ENCODE measurements at regions not wholly inside any gene's neighbourhood (a gene's known extent, or its start where the extent isn't known, plus 50 kb on each side); places are given as distances from the start of the nearest gene placed in this dataset.

DNA sequence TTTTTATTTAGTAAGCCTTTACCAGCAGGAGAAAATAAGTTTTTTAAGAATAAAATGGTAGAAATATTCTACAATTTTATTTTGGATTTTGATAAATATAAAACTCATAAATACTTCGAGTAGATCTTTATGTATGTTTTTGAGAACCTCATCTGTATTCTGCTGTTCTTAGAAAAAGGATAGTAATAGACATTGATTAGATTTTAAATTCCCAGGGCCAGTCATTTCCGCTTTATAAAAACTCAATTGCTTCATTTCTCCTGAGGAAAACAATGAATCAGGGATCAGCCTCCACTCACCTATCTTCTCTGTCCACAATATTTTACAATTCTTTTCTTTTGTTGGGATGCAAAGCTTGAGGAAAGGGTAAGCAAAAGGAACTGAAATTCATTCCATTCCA is 1983.5 kb upstream of the C9orf72 start:
- Histone ChIP-seq H3F3A (ENCODE audit: low read depth) (no peaks in the 10 kb centered on the region), H3K79me2 (ENCODE audit: low read depth) (no peaks in the 10 kb centered on the region), H3K4me2 (no peak overlapping the region), H3K27me3 (no peaks in the 10 kb centered on the region), H3K9me3 (ENCODE audit: low read depth) (no peaks in the 10 kb centered on the region), H3K4me1 (no peaks in the 10 kb centered on the region), H3K36me3 (no peaks in the 10 kb centered on the region), H2AFZ (replicated peaks) (no peak overlapping the region), H3K4me3 (no peak overlapping the region), H3K27ac (no peak overlapping the region), H3K9ac (no peak overlapping the region), H4K20me1 (ENCODE audit: low read depth) (no peaks in the 10 kb centered on the region)
- Mint-ChIP-seq H3K27me3 (ENCODE audit: insufficient read depth, low read depth) (peaks cover 3% of the 10 kb centered on the region), H3K4me1 (no peaks in the 10 kb centered on the region), H3K27ac (no peak overlapping the region), H3K9me3 (no peaks in the 10 kb centered on the region), H3K4me3 (no peak overlapping the region), H3K36me3 (no peaks in the 10 kb centered on the region)
- TF ChIP-seq EZH2 (IDR thresholded peaks at IDR 0.05), result no peak
- no peak for TF ChIP-seq CTCF (IDR thresholded peaks at IDR 0.05)
- no peak for TF ChIP-seq EZH2phosphoT487 (IDR thresholded peaks at IDR 0.05)
- no peak for DNase-seq (ENCODE audit: low spot score)

- Histone ChIP-seq H3K27ac (no peak overlapping the region), H3K36me3 (no peaks in the 10 kb centered on the region), H4K20me1 (ENCODE audit: low read depth) (no peaks in the 10 kb centered on the region), H3K4me1 (no peaks in the 10 kb centered on the region), H3K79me2 (ENCODE audit: low read depth) (no peaks in the 10 kb centered on the region), H3F3A (ENCODE audit: low read depth) (no peaks in the 10 kb centered on the region), H3K4me3 (no peak overlapping the region), H3K9me3 (ENCODE audit: low read depth) (no peaks in the 10 kb centered on the region), H3K9ac (no peak overlapping the region), H2AFZ (replicated peaks) (no peak overlapping the region), H3K27me3 (no peaks in the 10 kb centered on the region), H3K4me2 (no peak overlapping the region)
- Mint-ChIP-seq H3K27ac (no peak overlapping the region), H3K36me3 (no peaks in the 10 kb centered on the region), H3K9me3 (peaks cover 2% of the 10 kb centered on the region), H3K4me1 (no peaks in the 10 kb centered on the region), H3K27me3 (ENCODE audit: insufficient read depth, low read depth) (peaks cover 2% of the 10 kb centered on the region), H3K4me3 (no peak overlapping the region)
- TF ChIP-seq CTCF (IDR thresholded peaks at IDR 0.05) (no peak), EZH2phosphoT487 (IDR thresholded peaks at IDR 0.05) (no peak), EZH2 (IDR thresholded peaks at IDR 0.05) (no peak)
- DNase-seq (ENCODE audit: low spot score), result no peak
These were observed 1991.3 kb upstream of the C9orf72 start for GRCh38 chr9:29564564-29564963.

GRCh38 chr9:29575219-29575618 is 2001.9 kb upstream of the C9orf72 start:
- Mint-ChIP-seq H3K27ac (no peak overlapping the region), H3K36me3 (no peaks in the 10 kb centered on the region), H3K27me3 (ENCODE audit: insufficient read depth, low read depth) (no peaks in the 10 kb centered on the region), H3K4me1 (no peaks in the 10 kb centered on the region), H3K4me3 (no peak overlapping the region), H3K9me3 (no peaks in the 10 kb centered on the region)
- Histone ChIP-seq H2AFZ (replicated peaks) (no peak overlapping the region), H3K4me1 (no peaks in the 10 kb centered on the region), H4K20me1 (ENCODE audit: low read depth) (no peaks in the 10 kb centered on the region), H3K9ac (no peak overlapping the region), H3K4me2 (no peak overlapping the region), H3K79me2 (ENCODE audit: low read depth) (no peaks in the 10 kb centered on the region), H3K27me3 (no peaks in the 10 kb centered on the region), H3F3A (ENCODE audit: low read depth) (no peaks in the 10 kb centered on the region), H3K27ac (no peak overlapping the region), H3K9me3 (ENCODE audit: low read depth) (no peaks in the 10 kb centered on the region), H3K4me3 (no peak overlapping the region), H3K36me3 (no peaks in the 10 kb centered on the region)
- no peak for TF ChIP-seq EZH2phosphoT487 (IDR thresholded peaks at IDR 0.05)
- no peak for TF ChIP-seq CTCF (IDR thresholded peaks at IDR 0.05)
- no peak for TF ChIP-seq EZH2 (IDR thresholded peaks at IDR 0.05)
- DNase-seq (ENCODE audit: low spot score), result no peak

DNA sequence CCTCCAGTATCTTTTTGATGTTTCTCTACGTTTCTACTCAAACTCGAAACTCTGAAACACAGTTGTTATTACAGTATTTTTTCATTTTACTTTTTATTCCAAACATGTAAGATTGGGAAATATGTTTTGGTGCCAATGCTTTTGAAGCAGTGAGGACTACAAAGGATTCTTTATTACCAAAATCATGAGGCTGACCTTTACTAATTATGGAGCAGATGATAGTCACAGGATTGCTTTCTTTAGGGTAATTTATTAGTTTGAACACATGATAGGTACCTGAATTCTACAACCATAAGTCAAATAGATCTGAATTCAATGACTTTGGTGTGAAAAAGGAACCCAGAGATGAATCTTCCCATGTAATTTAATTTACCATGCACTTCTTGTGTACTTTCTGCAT is 2015.1 kb upstream of the C9orf72 start:
- H3K9me3 Mint-ChIP-seq, result peaks cover 2% of the 10 kb centered on the region
- H3K4me2 ChIP-seq, result no peak overlapping the region
- H3K79me2 ChIP-seq (ENCODE audit: low read depth), result no peaks in the 10 kb centered on the region
- TF ChIP-seq EZH2phosphoT487 (IDR thresholded peaks at IDR 0.05) (no peak), CTCF (IDR thresholded peaks at IDR 0.05) (no peak), EZH2 (IDR thresholded peaks at IDR 0.05) (no peak)
- H3K4me1 Mint-ChIP-seq, result no peaks in the 10 kb centered on the region
- no peaks in the 10 kb centered on the region for H4K20me1 ChIP-seq (ENCODE audit: low read depth)
- no peaks in the 10 kb centered on the region for H3K36me3 Mint-ChIP-seq
- no peak overlapping the region for H3K27ac ChIP-seq
- DNase-seq (ENCODE audit: low spot score), result no peak
- no peaks in the 10 kb centered on the region for H3F3A ChIP-seq (ENCODE audit: low read depth)
- no peak overlapping the region for H3K27ac Mint-ChIP-seq
- no peaks in the 10 kb centered on the region for H3K4me1 ChIP-seq
- H3K9ac ChIP-seq, result no peak overlapping the region
- no peaks in the 10 kb centered on the region for H3K9me3 ChIP-seq (ENCODE audit: low read depth)
- no peaks in the 10 kb centered on the region for H3K36me3 ChIP-seq
- no peak overlapping the region for H3K4me3 ChIP-seq
- H2AFZ ChIP-seq (replicated peaks), result no peak overlapping the region
- H3K4me3 Mint-ChIP-seq, result no peak overlapping the region
- no peaks in the 10 kb centered on the region for H3K27me3 Mint-ChIP-seq (ENCODE audit: insufficient read depth, low read depth)
- H3K27me3 ChIP-seq, result no peaks in the 10 kb centered on the region

All from neural progenitor cell (in vitro differentiated cells).